Spinal cord (tissue), 9 donors: ENCODE measurements at regions not wholly inside any gene's neighbourhood (a gene's known extent, or its start where the extent isn't known, plus 50 kb on each side); places are given as distances from the start of the nearest gene placed in this dataset.

Experiments
- DNase-seq, 6 donors: peaks; one replicate each; pipeline versions ENCODE4 v3.0.0 to v3.0.0-alpha.2; 2013 to 2015; ENCODE audit warnings: low spot score in 6 of 6, low read depth in 4 of 6
- H3K27ac ChIP-seq: one replicate; pipeline ENCODE4 v1.5.1; 2013; ENCODE audit warnings: low read depth, low read length, control low read depth
- H3K27me3 ChIP-seq: one replicate; pipeline ENCODE4 v1.6.1; 2013; ENCODE audit warnings: low read length; ENCODE audit not compliant: control insufficient read depth, insufficient read depth
- H3K36me3 ChIP-seq: one replicate; pipeline ENCODE4 v1.6.1; 2013; ENCODE audit warnings: low read length; ENCODE audit not compliant: control insufficient read depth, insufficient read depth
- H3K4me1 ChIP-seq: one replicate; pipeline ENCODE4 v1.6.1; 2013; ENCODE audit warnings: low read length; ENCODE audit not compliant: control insufficient read depth, insufficient read depth
- H3K4me3 ChIP-seq: one replicate; pipeline ENCODE4 v1.5.1; 2013; ENCODE audit warnings: low read depth, low read length, control low read depth
- H3K9me3 ChIP-seq: one replicate; pipeline ENCODE4 v1.6.1; 2013; ENCODE audit warnings: low read length; ENCODE audit not compliant: control insufficient read depth, insufficient read depth
- WGBS: methylation state at CpG from one replicate; pipeline ENCODE4 v1.1.5; 2013; ENCODE audit warnings: missing lambda C conversion rate; ENCODE audit not compliant: insufficient coverage; 5-methylcytosine and 5-hydroxymethylcytosine counted together
- donor health status: healthy.

DNA sequence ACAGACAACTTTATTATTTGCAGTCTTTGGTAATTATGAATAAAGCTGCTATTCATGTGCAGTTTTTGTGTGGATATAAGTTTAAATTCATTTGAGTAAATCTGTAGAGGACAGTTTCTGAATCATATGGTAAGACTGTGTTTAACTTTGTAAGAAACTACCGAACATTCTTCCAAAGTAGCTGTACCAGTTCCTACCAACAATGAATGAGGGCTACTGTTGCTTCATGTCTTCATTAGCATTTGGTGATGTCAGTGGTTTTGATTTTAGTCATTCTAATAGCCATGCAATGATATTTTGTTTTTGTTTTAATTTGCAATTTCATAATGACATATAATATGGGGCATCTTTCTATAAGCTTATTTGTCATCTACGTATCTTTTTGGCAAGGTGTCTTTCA is 501.3 kb upstream of the RORB start:
- H3K27ac ChIP-seq, result no peak overlapping the region
- H3K4me1 ChIP-seq, result no peaks in the 10 kb centered on the region
- no peaks in the 10 kb centered on the region for H3K9me3 ChIP-seq
- DNase-seq, result no peak
- no peak overlapping the region for H3K4me3 ChIP-seq
- no CpG with 5 or more reads among the region's 2 CpGs for WGBS
- no peaks in the 10 kb centered on the region for H3K36me3 ChIP-seq
- no peaks in the 10 kb centered on the region for H3K27me3 ChIP-seq

DNA sequence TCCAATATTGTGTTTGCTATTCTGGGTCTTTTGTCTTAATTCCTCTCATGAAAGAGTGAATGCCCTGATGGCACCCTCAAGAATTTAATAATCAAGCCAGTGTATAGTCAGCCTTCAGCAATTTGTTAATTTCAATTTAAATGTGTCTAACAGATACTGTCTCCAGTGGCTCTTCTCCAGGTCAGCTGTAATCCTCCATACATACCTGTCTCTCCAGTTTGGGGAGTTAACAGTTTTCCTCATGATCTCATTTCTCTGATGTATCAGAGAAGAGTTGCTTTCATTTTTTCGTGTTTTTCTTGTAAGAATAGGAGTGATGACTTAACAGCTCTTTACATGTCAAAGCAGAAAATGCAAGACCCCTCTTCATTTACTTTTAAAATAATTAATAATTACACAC is 500.3 kb upstream of the RORB start:
- WGBS, result no CpG with 5 or more reads among the region's 1 CpG
- Histone ChIP-seq H3K36me3 (no peaks in the 10 kb centered on the region), H3K4me1 (no peaks in the 10 kb centered on the region), H3K9me3 (no peaks in the 10 kb centered on the region), H3K27me3 (no peaks in the 10 kb centered on the region), H3K27ac (no peak overlapping the region), H3K4me3 (no peak overlapping the region)
- DNase-seq, result no peak

DNA sequence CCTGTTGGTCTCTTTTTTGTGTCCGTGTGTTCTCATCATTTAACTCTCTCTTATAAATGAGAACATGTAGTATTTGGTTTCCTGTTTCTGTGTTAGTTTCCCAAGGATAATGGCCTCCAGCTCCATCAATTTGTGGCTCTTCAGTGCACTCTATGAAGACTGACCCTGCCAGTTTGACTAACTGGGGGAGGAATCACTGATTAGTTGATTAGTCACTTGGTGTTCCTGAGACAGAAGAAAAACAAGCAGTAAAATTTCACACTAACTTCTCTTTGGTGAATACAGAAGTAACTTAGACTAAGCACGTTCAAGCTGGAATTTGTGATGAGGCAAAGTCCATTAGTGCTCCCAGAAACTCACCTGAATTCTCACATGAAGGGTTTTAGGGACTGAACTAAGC is 495.8 kb upstream of the RORB start:
- Histone ChIP-seq H3K36me3 (no peaks in the 10 kb centered on the region), H3K9me3 (no peaks in the 10 kb centered on the region), H3K27me3 (no peaks in the 10 kb centered on the region), H3K4me1 (no peaks in the 10 kb centered on the region), H3K27ac (no peak overlapping the region), H3K4me3 (no peak overlapping the region)
- DNase-seq, result no peak
- no CpG with 5 or more reads among the region's 2 CpGs for WGBS

DNA sequence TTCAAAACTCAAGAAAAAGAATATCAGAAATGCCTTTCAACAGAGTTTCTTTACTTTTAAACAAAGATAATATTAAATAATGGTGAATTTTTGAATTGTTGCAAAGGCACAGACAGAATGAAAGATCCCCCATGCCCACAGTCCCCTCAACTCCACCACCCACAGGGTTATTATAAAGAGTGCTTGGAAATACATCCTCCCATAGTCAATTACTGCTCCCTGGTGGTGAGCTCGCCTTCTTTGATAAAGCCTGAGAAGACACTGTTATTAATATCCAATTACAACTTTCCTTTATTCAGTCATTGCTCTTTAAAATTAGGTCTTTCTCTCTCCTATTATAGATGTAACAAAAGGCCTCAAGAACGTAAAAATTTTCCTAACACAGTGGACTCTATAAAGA is 490.2 kb upstream of the RORB start:
- Histone ChIP-seq H3K4me3 (no peak overlapping the region), H3K27ac (no peak overlapping the region), H3K4me1 (no peaks in the 10 kb centered on the region), H3K36me3 (no peaks in the 10 kb centered on the region), H3K9me3 (no peaks in the 10 kb centered on the region), H3K27me3 (no peaks in the 10 kb centered on the region)
- no peak for DNase-seq
- WGBS, result 100% methylated on average over 1 of the region's 2 CpGs

DNA sequence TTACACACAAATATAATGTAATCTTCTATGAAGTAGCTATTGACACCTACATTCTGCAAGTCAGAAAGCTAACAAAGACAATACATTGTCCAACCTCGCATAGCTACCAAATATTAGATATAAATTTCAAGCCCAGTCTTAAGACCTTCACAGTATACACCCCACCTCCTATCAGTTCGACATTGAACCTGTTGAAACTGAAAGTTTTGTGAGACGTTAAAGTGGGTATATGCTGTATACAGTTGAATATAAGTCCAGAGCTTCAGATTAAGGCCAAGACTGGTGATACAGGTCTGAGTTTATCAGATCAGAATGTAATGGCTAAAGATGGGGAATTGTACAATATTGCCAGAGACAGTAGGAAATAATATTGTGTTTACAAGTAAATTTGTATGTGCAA is 489.3 kb upstream of the RORB start:
- H3K4me3 ChIP-seq, result no peak overlapping the region
- DNase-seq, result no peak
- H3K27me3 ChIP-seq, result no peaks in the 10 kb centered on the region
- WGBS, result 100% methylated on average over 1 of the region's 3 CpGs
- H3K27ac ChIP-seq, result no peak overlapping the region
- H3K9me3 ChIP-seq, result no peaks in the 10 kb centered on the region
- no peaks in the 10 kb centered on the region for H3K36me3 ChIP-seq
- H3K4me1 ChIP-seq, result no peaks in the 10 kb centered on the region

DNA sequence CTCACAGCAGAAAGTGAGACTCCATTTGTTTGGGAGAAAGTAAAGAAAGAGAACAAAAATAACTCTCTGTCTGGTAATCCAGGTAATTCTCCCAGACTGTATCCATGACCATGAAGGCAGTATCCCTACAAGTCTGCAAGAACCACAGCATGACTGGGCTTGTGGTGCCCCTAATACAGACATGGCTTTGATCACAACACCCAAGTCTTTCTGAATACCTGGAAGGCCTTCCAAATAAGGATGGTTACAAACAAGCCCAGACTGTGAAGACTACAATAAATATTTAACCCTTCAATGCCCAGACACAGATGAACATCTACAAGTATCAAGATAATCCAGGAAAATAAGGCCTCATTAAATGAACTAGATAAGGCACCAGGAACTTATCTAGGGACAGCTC is 481.1 kb upstream of the RORB start:
- H3K9me3 ChIP-seq, result no peaks in the 10 kb centered on the region
- H3K4me3 ChIP-seq, result no peak overlapping the region
- no peak for DNase-seq
- H3K4me1 ChIP-seq, result no peaks in the 10 kb centered on the region
- H3K36me3 ChIP-seq, result no peaks in the 10 kb centered on the region
- no peak overlapping the region for H3K27ac ChIP-seq
- H3K27me3 ChIP-seq, result no peaks in the 10 kb centered on the region

DNA sequence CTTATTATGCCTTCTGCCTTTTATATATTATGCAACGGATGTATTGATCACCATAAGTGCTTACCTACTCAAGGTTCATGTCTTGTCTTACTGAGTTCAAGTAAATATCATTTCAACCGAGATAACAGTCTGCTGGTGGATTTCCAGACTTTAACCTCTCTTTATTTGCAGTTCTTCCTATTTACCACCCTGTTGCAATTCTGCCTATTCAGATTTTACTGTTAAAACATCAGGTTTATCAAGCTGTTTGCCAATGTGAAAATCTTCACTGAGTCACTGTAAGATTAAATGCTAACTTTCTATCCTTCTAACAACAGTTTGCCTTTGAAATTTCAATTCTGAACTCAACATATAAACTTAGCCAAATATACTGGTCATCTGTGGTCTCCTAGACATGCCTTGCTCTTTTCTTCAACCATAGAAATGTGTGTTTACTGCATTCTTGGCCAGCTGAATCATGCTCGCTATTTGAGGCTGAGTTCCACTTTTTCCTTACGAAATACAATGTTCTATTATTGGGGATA is 471.7 kb upstream of the RORB start:
- Histone ChIP-seq H3K27ac (no peak overlapping the region), H3K4me3 (no peak overlapping the region), H3K9me3 (no peaks in the 10 kb centered on the region), H3K4me1 (no peaks in the 10 kb centered on the region), H3K36me3 (no peaks in the 10 kb centered on the region), H3K27me3 (no peaks in the 10 kb centered on the region)
- DNase-seq, result no peak
- WGBS, result 83% methylated on average over 2 of the region's 4 CpGs

DNA sequence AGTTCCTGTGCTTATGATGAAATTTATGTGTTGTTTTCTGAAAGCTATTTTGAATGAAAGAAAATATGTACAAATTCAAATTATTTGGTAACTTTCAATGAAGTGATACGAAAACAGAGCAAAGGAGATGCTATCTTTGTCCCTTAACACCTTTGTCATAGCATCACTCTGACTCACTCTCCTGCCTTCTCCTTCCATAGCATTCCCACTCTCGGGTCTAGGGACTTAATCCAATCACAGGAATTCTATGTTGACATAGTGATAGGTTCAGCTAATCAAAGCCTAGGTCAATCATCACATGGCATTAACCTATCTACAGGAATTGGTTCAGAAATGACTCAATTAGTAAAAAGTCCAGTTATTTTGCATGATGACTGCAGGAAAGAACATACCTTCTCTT is 464.7 kb upstream of the RORB start:
- Histone ChIP-seq H3K27me3 (no peaks in the 10 kb centered on the region), H3K9me3 (no peaks in the 10 kb centered on the region), H3K36me3 (no peaks in the 10 kb centered on the region), H3K27ac (no peak overlapping the region), H3K4me3 (no peak overlapping the region), H3K4me1 (no peaks in the 10 kb centered on the region)
- WGBS, result no CpG with 5 or more reads among the region's 2 CpGs
- no peak for DNase-seq

DNA sequence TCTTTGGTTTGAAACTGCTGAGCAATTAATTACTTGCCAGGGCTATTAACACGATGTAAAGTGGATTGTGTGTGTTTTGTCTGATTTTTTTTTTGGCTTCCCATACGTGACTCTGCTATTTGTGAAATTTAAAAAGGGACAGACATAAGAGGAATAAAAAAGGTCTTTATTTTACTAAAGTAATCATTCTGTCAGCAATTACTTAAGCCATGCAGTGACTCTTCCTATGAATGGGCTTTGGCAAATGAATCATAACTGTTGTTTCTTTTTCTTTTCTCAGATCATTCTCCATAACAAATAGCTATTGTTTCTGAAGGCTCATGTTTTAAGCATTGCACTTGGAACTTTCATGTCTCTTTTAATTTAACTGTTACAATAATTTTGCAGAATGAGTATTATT is 461.3 kb upstream of the RORB start:
- no CpG with 5 or more reads among the region's 2 CpGs for WGBS
- DNase-seq, result no peak
- H3K27ac ChIP-seq, result no peak overlapping the region

DNA sequence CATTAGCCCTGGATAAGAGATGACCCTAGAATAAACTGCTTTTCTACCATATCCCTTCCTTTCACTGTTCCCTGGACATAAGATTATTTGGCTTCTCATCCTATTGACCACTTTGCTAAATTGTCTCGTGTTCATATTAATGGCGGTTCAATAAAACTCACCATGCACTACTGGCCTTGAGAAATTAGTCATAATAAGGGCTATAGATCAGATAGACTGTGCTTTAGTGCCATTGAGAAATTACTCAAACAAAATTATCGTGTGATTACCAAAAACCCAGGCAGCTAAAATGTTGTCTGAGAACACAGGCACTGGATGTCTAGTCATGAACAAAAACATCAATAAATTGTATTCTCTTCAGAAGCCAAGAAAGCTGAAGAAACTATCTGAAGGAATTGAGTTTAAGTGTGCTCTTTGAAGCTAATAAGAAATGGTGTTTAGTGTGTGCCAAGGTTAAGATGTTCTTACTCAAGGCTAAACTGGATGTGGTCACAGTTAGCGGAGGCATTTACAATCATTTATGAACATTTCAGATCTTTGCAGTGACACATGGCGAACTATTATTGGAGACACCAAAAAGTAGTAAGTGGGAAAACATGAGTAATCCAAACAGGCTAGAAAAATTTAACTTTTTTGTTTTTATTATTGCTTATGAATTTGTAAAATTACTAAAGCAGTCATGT is 460.4 kb upstream of the RORB start:
- no CpG with 5 or more reads among the region's 5 CpGs for WGBS
- H3K9me3 ChIP-seq, result no peaks in the 10 kb centered on the region
- no peak for DNase-seq
- H3K36me3 ChIP-seq, result no peaks in the 10 kb centered on the region
- H3K4me1 ChIP-seq, result no peaks in the 10 kb centered on the region
- no peak overlapping the region for H3K27ac ChIP-seq
- no peak overlapping the region for H3K4me3 ChIP-seq
- H3K27me3 ChIP-seq, result no peaks in the 10 kb centered on the region

More for the DNA sequence above, 461.3 kb upstream of the RORB start:
- Histone ChIP-seq H3K36me3 (no peaks in the 10 kb centered on the region), H3K4me1 (no peaks in the 10 kb centered on the region), H3K27me3 (no peaks in the 10 kb centered on the region), H3K4me3 (no peak overlapping the region), H3K9me3 (no peaks in the 10 kb centered on the region)
